Mesendoderm (in vitro differentiated cells): ENCODE measurements at regions not wholly inside any gene's neighbourhood (a gene's known extent, or its start where the extent isn't known, plus 50 kb on each side); places are given as distances from the start of the nearest gene placed in this dataset.

Experiments
- DNase-seq: peaks from one replicate; pipeline ENCODE4 v3.0.0; 2013
- H2AK5ac ChIP-seq: 2 replicates; pipeline ENCODE4 v1.6.1; 2013; ENCODE audit warnings: low read length, inconsistent platforms
- H2BK120ac ChIP-seq: 2 replicates; pipeline ENCODE4 v1.6.1; 2013; ENCODE audit warnings: low read depth, mild to moderate bottlenecking, low read length, moderate library complexity, mixed read lengths
- H2BK15ac ChIP-seq: replicated peaks from 2 replicates; pipeline ENCODE4 v1.6.1; 2013; ENCODE audit warnings: low read depth, mild to moderate bottlenecking, moderate library complexity
- H2BK5ac ChIP-seq: 2 replicates; pipeline ENCODE4 v1.6.1; 2013; ENCODE audit warnings: low read length, inconsistent platforms
- H3K18ac ChIP-seq: 2 replicates; pipeline ENCODE4 v1.6.1; 2013; ENCODE audit warnings: mild to moderate bottlenecking, low read length, mixed read lengths
- H3K23ac ChIP-seq: one replicate; pipeline ENCODE4 v1.6.1; 2013; ENCODE audit warnings: low read length
- H3K27ac ChIP-seq: 2 replicates; pipeline ENCODE4 v1.5.1; 2013; ENCODE audit warnings: low read depth, mild to moderate bottlenecking, inconsistent platforms, low read length, moderate library complexity
- H3K27me3 ChIP-seq: 2 replicates; pipeline ENCODE4 v1.6.1; 2013; ENCODE audit warnings: low read length, control low read depth, mild to moderate bottlenecking, inconsistent platforms; ENCODE audit not compliant: insufficient read depth, poor library complexity
- H3K36me3 ChIP-seq: 2 replicates; pipeline ENCODE4 v1.6.1; 2013; ENCODE audit warnings: low read length, inconsistent platforms; ENCODE audit not compliant: control insufficient read depth, insufficient read depth
- H3K4ac ChIP-seq: one replicate; pipeline ENCODE4 v1.6.1; 2013; ENCODE audit warnings: low read depth, mild to moderate bottlenecking, low read length, moderate library complexity
- H3K4me1 ChIP-seq: 2 replicates; pipeline ENCODE4 v1.6.1; 2013; ENCODE audit warnings: low read depth, low read length, inconsistent platforms; ENCODE audit not compliant: control insufficient read depth
- H3K4me2 ChIP-seq: 2 replicates; pipeline ENCODE4 v1.6.1; 2013; ENCODE audit warnings: low read length
- H3K4me3 ChIP-seq: 2 replicates; pipeline ENCODE4 v1.5.1; 2013; ENCODE audit warnings: mild to moderate bottlenecking, low read length
- H3K56ac ChIP-seq: one replicate; pipeline ENCODE4 v1.6.1; 2013; ENCODE audit warnings: low read length
- H3K79me1 ChIP-seq: 2 replicates; pipeline ENCODE4 v1.6.1; 2013; ENCODE audit warnings: low read length, inconsistent platforms
- H3K79me2 ChIP-seq: 2 replicates; pipeline ENCODE4 v1.6.1; 2013; ENCODE audit warnings: mild to moderate bottlenecking, low read length; ENCODE audit not compliant: control insufficient read depth, insufficient read depth
- H3K9ac ChIP-seq: 2 replicates; pipeline ENCODE4 v1.6.1; 2013; ENCODE audit warnings: low read length, inconsistent platforms
- H4K5ac ChIP-seq: one replicate; pipeline ENCODE4 v1.6.1; 2013; ENCODE audit warnings: low read length
- H4K8ac ChIP-seq: one replicate; pipeline ENCODE4 v1.6.1; 2013; ENCODE audit warnings: low read depth, mild to moderate bottlenecking, control low read depth, low read length, moderate library complexity
- WGBS: extraction: QIAGEN DNeasy Blood & Tissue Kit; methylation state at CpG from one replicate; pipeline ENCODE4 v1.1.7; 2013; ENCODE audit warnings: low lambda C conversion rate, missing lambda C conversion rate; ENCODE audit not compliant: insufficient coverage; ENCODE audit errors: extremely low coverage; 5-methylcytosine and 5-hydroxymethylcytosine counted together

DNA sequence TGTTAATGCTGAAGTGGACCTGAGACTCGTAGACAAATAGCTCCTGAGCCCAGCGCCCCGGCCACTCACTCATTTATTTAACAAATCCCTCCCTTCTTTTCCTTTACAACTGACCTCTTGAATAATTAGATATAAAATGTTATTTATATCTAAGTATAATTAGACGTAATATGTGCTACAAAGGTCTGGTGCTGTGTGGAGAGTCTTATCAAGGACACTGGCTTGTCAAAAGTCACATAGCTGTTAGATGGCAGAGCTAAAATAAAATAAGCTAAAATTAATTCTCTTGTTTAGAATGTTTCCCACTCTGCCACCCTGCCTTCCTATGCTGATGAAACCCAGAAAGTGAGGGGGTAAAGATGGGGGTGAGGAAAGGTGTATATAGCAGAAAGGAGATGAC, 73.0 kb upstream of the FAM216B start:
- H3K23ac ChIP-seq = no peak overlapping the region
- H4K5ac ChIP-seq = no peak overlapping the region
- no peak overlapping the region for H3K27ac ChIP-seq
- no peak overlapping the region for H2BK5ac ChIP-seq
- H3K4ac ChIP-seq = no peak overlapping the region
- H3K4me2 ChIP-seq = no peak overlapping the region
- no peak overlapping the region for H2AK5ac ChIP-seq
- no peak overlapping the region for H3K9ac ChIP-seq
- no peaks in the 10 kb centered on the region for H3K4me1 ChIP-seq
- no peak overlapping the region for H2BK15ac ChIP-seq
- no peaks in the 10 kb centered on the region for H3K79me2 ChIP-seq
- no peak overlapping the region for H2BK120ac ChIP-seq
- no peaks in the 10 kb centered on the region for H3K79me1 ChIP-seq
- H3K56ac ChIP-seq = no peak overlapping the region
- WGBS = no CpG with 5 or more reads among the region's 4 CpGs
- no peak for DNase-seq
- no peaks in the 10 kb centered on the region for H3K27me3 ChIP-seq
- no peak overlapping the region for H3K18ac ChIP-seq
- H3K4me3 ChIP-seq = no peak overlapping the region
- no peak overlapping the region for H4K8ac ChIP-seq
- no peaks in the 10 kb centered on the region for H3K36me3 ChIP-seq

DNA sequence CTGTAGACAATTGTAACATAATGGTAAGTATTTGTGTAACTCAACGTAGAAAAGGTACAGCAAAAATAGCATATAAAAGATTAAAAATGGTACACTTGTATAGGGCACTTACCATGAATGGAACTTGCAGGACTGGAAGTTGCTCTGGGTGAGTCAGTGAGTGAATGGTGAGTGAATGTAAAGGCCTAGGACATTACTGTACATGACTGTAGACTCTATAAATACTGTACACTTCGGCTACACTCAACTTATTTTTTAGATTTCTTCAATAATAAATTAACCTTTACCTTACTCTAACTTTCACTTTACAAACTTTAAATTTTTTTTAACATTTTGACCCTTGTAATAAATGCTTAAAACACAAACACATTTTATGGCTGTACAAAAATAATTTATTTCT, 72.1 kb upstream of the FAM216B start:
- H3K4me1 ChIP-seq = no peaks in the 10 kb centered on the region
- no peaks in the 10 kb centered on the region for H3K79me2 ChIP-seq
- no peak overlapping the region for H3K4ac ChIP-seq
- no peak overlapping the region for H2BK15ac ChIP-seq
- H4K5ac ChIP-seq = no peak overlapping the region
- WGBS = no CpG with 5 or more reads among the region's 2 CpGs
- no peak overlapping the region for H3K18ac ChIP-seq
- no peak overlapping the region for H3K23ac ChIP-seq
- H2AK5ac ChIP-seq = no peak overlapping the region
- H3K79me1 ChIP-seq = no peaks in the 10 kb centered on the region
- no peaks in the 10 kb centered on the region for H3K36me3 ChIP-seq
- no peak overlapping the region for H3K9ac ChIP-seq
- no peak overlapping the region for H3K4me3 ChIP-seq
- DNase-seq = no peak
- H4K8ac ChIP-seq = no peak overlapping the region
- H3K4me2 ChIP-seq = no peak overlapping the region
- no peak overlapping the region for H3K27ac ChIP-seq
- no peak overlapping the region for H3K56ac ChIP-seq
- H3K27me3 ChIP-seq = no peaks in the 10 kb centered on the region
- H2BK5ac ChIP-seq = no peak overlapping the region
- no peak overlapping the region for H2BK120ac ChIP-seq

DNA sequence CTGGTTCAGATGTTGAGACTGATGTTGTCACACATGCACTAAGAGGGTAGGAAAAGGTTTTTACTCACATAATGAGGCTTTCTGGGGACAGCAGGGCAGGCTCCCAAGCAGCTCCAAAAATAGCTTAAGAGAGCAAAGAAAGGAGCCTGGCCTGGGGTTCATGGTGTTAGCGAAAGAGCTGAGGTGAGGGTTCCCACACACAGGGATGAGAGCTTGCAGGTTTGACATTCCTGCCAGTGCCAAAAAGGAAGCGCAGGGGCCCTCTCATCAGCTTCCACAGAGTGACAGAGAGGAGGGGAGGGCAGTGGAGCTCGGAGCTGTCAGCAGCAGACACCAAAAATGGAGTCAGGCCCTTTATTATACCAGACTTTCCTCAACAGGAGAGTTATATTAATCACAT, 65.5 kb upstream of the FAM216B start:
- H3K18ac ChIP-seq = no peak overlapping the region
- no peak overlapping the region for H3K4me3 ChIP-seq
- no peak overlapping the region for H3K27ac ChIP-seq
- no peaks in the 10 kb centered on the region for H3K27me3 ChIP-seq
- no peak overlapping the region for H3K4me2 ChIP-seq
- H3K23ac ChIP-seq = no peak overlapping the region
- no peaks in the 10 kb centered on the region for H3K79me1 ChIP-seq
- no peaks in the 10 kb centered on the region for H3K4me1 ChIP-seq
- DNase-seq = no peak
- H2BK120ac ChIP-seq = no peak overlapping the region
- no peak overlapping the region for H2BK15ac ChIP-seq
- no CpG with 5 or more reads among the region's 3 CpGs for WGBS
- H3K56ac ChIP-seq = no peak overlapping the region
- no peaks in the 10 kb centered on the region for H3K79me2 ChIP-seq
- no peak overlapping the region for H2AK5ac ChIP-seq
- no peak overlapping the region for H4K5ac ChIP-seq
- H3K36me3 ChIP-seq = no peaks in the 10 kb centered on the region
- no peak overlapping the region for H3K4ac ChIP-seq
- H3K9ac ChIP-seq = no peak overlapping the region
- H4K8ac ChIP-seq = no peak overlapping the region
- no peak overlapping the region for H2BK5ac ChIP-seq

DNA sequence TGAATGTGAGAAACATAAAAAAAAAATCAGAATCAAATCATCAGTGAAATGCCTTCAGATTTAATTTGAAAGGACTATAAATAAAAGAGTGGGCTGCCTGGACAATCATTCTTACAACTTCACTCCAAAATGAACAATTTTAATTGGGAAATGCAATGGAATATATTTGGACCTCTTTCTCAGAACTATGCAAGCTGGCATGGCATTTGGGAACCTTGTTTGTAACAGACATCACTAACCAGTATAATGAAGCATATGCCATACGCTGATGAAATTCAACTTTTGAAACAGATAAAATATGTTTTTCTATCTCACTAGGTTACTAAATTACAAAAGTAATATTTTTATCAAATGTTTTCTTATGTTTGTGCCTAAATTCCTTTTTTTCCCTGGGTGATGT, 64.2 kb upstream of the FAM216B start:
- H4K5ac ChIP-seq = no peak overlapping the region
- no peak overlapping the region for H3K23ac ChIP-seq
- no peak overlapping the region for H2AK5ac ChIP-seq
- no peak overlapping the region for H3K4ac ChIP-seq
- no peak overlapping the region for H4K8ac ChIP-seq
- no peak for DNase-seq
- no peak overlapping the region for H3K4me2 ChIP-seq
- H3K36me3 ChIP-seq = no peaks in the 10 kb centered on the region
- H2BK120ac ChIP-seq = no peak overlapping the region
- H3K18ac ChIP-seq = no peak overlapping the region
- WGBS = no CpG with 5 or more reads among the region's 1 CpG
- H3K79me2 ChIP-seq = no peaks in the 10 kb centered on the region
- H3K79me1 ChIP-seq = no peaks in the 10 kb centered on the region
- H3K27ac ChIP-seq = no peak overlapping the region
- H3K56ac ChIP-seq = no peak overlapping the region
- no peak overlapping the region for H3K4me3 ChIP-seq
- no peak overlapping the region for H2BK15ac ChIP-seq
- H3K27me3 ChIP-seq = no peaks in the 10 kb centered on the region
- H3K4me1 ChIP-seq = no peaks in the 10 kb centered on the region
- H3K9ac ChIP-seq = no peak overlapping the region
- no peak overlapping the region for H2BK5ac ChIP-seq

DNA sequence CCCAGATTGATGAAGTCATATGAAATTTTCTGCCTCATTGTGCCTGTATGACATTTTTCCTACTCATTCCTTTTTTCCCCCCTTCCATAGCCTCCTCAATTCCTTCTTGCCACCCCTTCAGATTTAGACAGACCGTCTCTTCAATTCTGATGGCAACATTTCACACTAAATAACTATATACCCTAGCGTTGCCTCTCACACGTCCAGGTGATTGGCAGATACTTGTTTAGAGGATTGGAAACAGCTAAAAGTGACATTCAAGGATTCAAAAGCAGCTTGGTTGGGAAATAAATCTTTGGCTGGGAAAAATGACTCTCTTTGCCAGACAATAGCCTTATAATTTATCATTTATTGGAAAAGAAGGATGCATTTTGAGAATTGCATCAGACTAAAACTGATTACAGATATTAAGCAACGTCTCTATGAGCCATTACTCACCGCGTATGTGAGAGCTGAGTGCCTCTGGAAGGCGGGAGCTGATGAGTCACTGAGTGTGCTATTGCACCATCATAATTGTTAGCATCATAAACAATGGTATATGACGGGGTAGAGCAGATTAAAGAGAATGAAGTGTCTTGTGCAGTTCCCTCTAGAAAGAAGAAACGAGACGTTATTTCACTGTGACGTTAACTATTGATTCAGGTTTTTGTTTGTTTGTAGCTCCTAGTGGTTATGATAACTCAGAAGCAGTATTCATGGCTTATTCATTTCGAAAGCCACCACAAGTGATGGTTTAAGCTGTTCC, 61.1 kb upstream of the FAM216B start:
- Histone ChIP-seq H3K9ac (no peak overlapping the region), H2AK5ac (no peak overlapping the region), H3K4ac (no peak overlapping the region), H3K27ac (no peak overlapping the region), H2BK120ac (no peak overlapping the region), H3K23ac (no peak overlapping the region), H3K79me1 (no peaks in the 10 kb centered on the region), H3K4me2 (no peak overlapping the region), H4K5ac (no peak overlapping the region), H3K56ac (no peak overlapping the region), H2BK5ac (no peak overlapping the region), H3K4me3 (no peak overlapping the region), H3K36me3 (no peaks in the 10 kb centered on the region), H3K18ac (no peak overlapping the region), H3K4me1 (no peaks in the 10 kb centered on the region), H2BK15ac (no peak overlapping the region), H4K8ac (no peak overlapping the region), H3K27me3 (no peaks in the 10 kb centered on the region), H3K79me2 (no peaks in the 10 kb centered on the region)
- DNase-seq = peak; percentile 30
- no CpG with 5 or more reads among the region's 12 CpGs for WGBS

DNA sequence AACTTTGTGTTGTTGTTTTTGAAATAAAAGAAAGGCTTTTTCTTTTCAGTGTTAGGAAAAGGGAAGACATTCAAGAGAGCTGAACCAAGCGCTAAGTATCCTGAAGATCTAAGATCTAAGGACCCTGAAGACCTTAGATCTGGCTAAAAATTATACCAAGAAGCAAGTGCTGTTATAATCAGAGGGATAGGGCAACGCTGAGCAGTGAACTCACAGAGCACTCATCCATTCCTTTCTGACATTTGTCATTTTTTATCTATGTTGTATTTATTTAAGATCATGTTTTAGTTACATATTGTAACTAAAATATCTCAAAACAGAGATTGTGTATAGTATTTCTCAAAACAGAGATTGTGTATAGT, 60.5 kb upstream of the FAM216B start:
- H3K27ac ChIP-seq = no peak overlapping the region
- H3K79me2 ChIP-seq = no peaks in the 10 kb centered on the region
- H3K4me3 ChIP-seq = no peak overlapping the region
- H2BK120ac ChIP-seq = no peak overlapping the region
- H3K36me3 ChIP-seq = no peaks in the 10 kb centered on the region
- no CpG with 5 or more reads among the region's 2 CpGs for WGBS
- no peak overlapping the region for H3K4me2 ChIP-seq
- no peak overlapping the region for H3K56ac ChIP-seq
- H4K5ac ChIP-seq = no peak overlapping the region
- no peaks in the 10 kb centered on the region for H3K79me1 ChIP-seq
- no peak overlapping the region for H2AK5ac ChIP-seq
- H3K4ac ChIP-seq = no peak overlapping the region
- DNase-seq = no peak
- no peak overlapping the region for H4K8ac ChIP-seq
- no peak overlapping the region for H3K18ac ChIP-seq
- no peak overlapping the region for H2BK5ac ChIP-seq
- H3K4me1 ChIP-seq = no peaks in the 10 kb centered on the region
- no peak overlapping the region for H3K9ac ChIP-seq
- H3K23ac ChIP-seq = no peak overlapping the region
- no peak overlapping the region for H2BK15ac ChIP-seq
- H3K27me3 ChIP-seq = no peaks in the 10 kb centered on the region
